HG03354 (cell line): ENCODE measurements at regions not wholly inside any gene's neighbourhood (a gene's known extent, or its start where the extent isn't known, plus 50 kb on each side); places are given as distances from the start of the nearest gene placed in this dataset.
"Not testable (repeated sequence)": the region's sequence is repeated elsewhere in the genome, so short reads cannot be mapped to it uniquely, and the experiment has no call there.

Source experiments
- ATAC-seq: cut with Tn5 transposase; IDR thresholded peaks from one replicate; pipeline ENCODE4 v1.9.1; 2021; ENCODE audit warnings: mild to moderate bottlenecking; ENCODE audit not compliant: unreplicated experiment, poor library complexity, severe bottlenecking

GRCh38 chr18:42365591-42365990 lies 410.6 kb downstream of the PIK3C3 start:
- no peak for ATAC-seq

DNA sequence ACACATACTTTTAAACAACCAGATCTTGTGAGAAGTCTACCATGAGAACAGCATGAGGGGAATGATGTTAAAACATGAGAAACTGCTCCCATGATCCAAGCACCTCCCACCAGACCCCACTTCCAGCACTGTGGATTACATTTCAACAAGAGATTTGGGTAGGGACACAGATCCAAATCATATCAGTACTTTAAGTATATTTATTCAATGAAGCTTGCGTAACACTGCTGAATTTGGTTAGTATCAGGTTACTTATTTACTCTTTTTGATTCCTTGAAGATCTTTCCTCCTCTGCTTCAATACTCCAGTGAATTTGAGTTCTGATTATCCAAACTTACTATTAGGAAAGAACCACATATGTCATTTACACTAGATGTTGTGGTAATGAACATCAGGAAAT lies 418.6 kb downstream of the PIK3C3 start:
- no peak for ATAC-seq

DNA sequence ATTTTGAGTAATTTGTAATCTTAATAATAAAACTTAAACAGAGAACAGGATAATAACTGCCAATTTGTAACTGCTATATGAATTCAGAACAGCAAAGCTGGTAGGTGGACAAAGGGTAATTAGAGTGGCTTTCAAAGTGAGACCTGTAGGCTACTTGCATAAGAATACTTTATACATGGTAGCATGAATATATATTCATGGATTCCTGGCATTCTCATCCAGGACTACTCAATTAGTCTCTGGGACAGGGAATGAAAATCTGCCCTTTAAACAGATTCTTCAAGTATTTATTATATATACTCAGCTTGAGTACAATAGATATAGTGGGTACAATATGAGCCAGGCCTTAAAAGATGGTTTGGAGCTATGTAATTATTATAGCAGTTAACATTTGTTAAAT lies 419.9 kb downstream of the PIK3C3 start:
- ATAC-seq: no peak

- not testable (repeated sequence) for ATAC-seq
Measured at GRCh38 chr18:42378854-42379253, 423.8 kb downstream of the PIK3C3 start.

GRCh38 chr18:42381236-42381635 lies 426.2 kb downstream of the PIK3C3 start:
- not testable (repeated sequence) for ATAC-seq

GRCh38 chr18:42392416-42392815 lies 437.4 kb downstream of the PIK3C3 start:
- ATAC-seq: no peak

DNA sequence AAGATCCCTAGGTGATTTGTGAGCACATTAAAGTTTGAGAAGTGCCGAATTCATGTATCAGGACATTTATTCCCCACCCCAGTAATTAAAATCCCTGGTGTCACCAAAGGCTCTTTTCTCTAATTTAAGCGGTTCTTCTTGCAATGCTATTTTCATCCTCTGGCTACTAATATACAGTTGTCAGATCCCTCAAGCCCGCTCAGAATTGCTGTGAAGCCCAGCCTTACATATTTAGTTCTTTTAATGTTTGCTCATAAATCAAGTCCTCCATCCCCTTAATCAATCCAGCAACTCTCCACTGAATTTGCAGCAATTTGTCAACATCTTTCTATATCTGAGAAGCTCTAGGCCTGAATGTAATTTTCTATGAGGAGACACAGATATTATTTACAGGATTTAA lies 437.9 kb downstream of the PIK3C3 start:
- no peak for ATAC-seq

GRCh38 chr18:42394238-42394637 lies 439.2 kb downstream of the PIK3C3 start:
- no peak for ATAC-seq

GRCh38 chr18:42401131-42401673 lies 446.2 kb downstream of the PIK3C3 start:
- ATAC-seq: no peak

GRCh38 chr18:42404151-42404550 lies 449.1 kb downstream of the PIK3C3 start:
- ATAC-seq: no peak

- no peak for ATAC-seq
Measured at GRCh38 chr18:42409005-42409404, 454.0 kb downstream of the PIK3C3 start.

DNA sequence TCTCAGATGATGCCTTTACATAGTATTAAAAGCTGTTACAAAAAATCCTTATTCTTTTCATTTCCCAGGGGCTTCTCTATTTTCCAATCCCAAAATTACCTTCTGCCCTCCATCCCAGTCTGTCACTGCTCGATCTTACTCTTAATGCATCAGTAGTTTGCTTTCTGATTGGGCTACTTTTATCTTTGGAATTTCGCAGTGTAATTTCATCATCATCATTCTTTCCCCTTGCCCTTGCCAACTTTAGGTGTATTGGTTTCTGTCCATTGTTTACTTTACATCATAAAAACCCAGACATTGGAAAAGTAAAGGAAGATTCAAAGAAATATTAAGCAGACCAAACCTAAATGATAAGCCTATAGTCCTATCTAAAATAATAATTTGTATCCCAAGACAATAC lies 457.2 kb downstream of the PIK3C3 start:
- no peak for ATAC-seq

DNA sequence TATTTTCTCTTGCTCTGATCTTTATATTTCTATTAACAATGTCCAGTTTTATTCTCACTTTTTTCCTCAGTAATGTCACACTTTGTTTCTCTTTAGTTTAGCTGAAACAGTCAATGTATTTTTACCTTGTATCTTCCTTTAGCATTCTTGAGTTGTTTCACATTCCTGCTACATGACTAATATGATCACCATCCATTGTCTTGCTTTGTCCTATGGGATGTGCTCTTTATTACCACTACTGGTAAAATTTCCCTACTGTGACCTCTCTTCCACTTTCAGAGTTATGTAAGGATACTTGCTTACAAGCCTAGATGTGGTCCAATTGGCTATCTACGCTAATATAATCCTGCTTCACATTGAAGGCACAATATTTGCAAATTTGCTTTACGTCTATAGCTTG lies 457.9 kb downstream of the PIK3C3 start:
- ATAC-seq: no peak

GRCh38 chr18:42413870-42414269 lies 458.8 kb downstream of the PIK3C3 start:
- no peak for ATAC-seq

GRCh38 chr18:42414756-42415454 lies 459.9 kb downstream of the PIK3C3 start:
- no peak for ATAC-seq

- no peak for ATAC-seq
Measured at GRCh38 chr18:42417189-42417588, 462.2 kb downstream of the PIK3C3 start.

GRCh38 chr18:42418121-42418520 lies 463.1 kb downstream of the PIK3C3 start:
- ATAC-seq: no peak

DNA sequence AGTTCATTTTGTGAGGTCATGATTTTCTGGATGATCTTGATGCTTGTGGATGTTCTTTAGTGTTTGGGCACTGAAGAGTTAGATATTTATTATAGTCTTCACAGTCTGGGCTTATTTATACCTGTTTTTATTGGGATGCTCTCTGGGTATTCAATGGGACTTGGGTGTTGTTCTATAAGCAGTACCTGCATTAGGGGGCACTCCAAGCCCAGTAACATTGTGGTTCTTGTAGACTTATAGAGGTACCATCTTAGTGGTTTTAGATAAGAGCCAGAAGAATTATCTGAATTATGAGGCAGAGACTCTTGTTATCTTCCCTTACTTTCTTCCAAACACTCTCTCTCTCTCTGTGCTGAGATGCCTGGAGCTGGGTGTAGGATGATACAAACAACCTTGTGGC lies 470.0 kb downstream of the PIK3C3 start:
- no peak for ATAC-seq

- no peak for ATAC-seq
Measured at GRCh38 chr18:42426496-42427015, 471.5 kb downstream of the PIK3C3 start.

- no peak for ATAC-seq
Measured at GRCh38 chr18:42429196-42429595, 474.2 kb downstream of the PIK3C3 start.

DNA sequence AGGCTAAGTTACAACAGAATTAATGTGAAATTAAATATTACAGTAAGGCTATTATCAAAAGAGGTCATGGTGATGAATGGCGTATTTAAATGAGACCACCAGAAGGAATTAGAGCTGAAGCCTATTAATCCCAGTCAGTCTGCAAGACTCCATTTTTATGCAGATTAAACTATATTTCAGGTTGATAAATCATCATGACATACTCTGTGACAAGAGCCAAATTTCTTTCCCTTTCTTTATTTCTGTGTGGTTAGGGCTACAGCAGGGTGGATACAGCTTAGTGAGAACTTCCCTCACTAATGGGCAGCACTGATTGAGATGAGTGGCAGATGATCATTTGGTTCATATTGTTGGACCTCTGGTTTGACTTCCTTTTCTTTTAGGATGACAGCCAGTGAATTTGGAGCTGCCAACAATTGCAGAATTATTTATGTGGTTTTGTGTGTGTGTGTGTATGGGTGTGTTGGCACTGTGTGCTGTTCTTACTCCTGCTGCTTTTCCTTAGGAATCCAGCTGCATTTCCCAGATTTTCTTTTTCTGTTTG lies 481.3 kb downstream of the PIK3C3 start:
- ATAC-seq: no peak
